Ascending aorta (tissue), 2 donors: ENCODE measurements at regions not wholly inside any gene's neighbourhood (a gene's known extent, or its start where the extent isn't known, plus 50 kb on each side); places are given as distances from the start of the nearest gene placed in this dataset.

Experiments
- DNase-seq, 2 donors: peaks; one replicate each; pipeline ENCODE4 v3.0.0-alpha.2; 2019; ENCODE audit warnings: low spot score in 2 of 2
- H3K27ac ChIP-seq, 2 donors: fragments of 200-600 bp; sonication (generic); one replicate each; pipeline ENCODE4 v1.5.1; 2016 to 2017; ENCODE audit warnings: mild to moderate bottlenecking in 1 of 2
- H3K27me3 ChIP-seq: fragments of 200-600 bp; sonication (generic); one replicate; pipeline ENCODE4 v1.5.1; 2017
- H3K36me3 ChIP-seq, 2 donors: fragments of 200-600 bp; sonication (generic); one replicate each; pipeline ENCODE4 v1.5.1; 2016
- H3K4me1 ChIP-seq, 2 donors: fragments of 200-600 bp; sonication (generic); one replicate each; pipeline ENCODE4 v1.5.1; 2016 to 2017; ENCODE audit warnings: mild to moderate bottlenecking in 1 of 2
- H3K4me3 ChIP-seq, 2 donors: fragments of 200-600 bp; sonication (generic); one replicate each; pipeline ENCODE4 v1.5.1; 2016 to 2017; ENCODE audit warnings: mild to moderate bottlenecking in 1 of 2
- H3K9me3 ChIP-seq, 2 donors: fragments of 200-600 bp; sonication (generic); one replicate each; pipeline ENCODE4 v1.5.1; 2016
- CTCF ChIP-seq, 3 experiments: fragments of 200-600 bp in 2 of 3; fragments of 450-650 bp in 1 of 3; sonication (generic) in 2 of 3; IDR thresholded peaks; one replicate each; pipeline ENCODE4 v1.5.1; 2016 to 2019; ENCODE audit warnings: antibody characterized with exemption in 3 of 3, mild to moderate bottlenecking in 1 of 3, moderate library complexity in 1 of 3
- intact Hi-C: fragments of 100-400 bp; cut with DNase I; formaldehyde crosslinking; loops from one replicate; pipeline ENCODE4 v1.15.1; 2023

DNA sequence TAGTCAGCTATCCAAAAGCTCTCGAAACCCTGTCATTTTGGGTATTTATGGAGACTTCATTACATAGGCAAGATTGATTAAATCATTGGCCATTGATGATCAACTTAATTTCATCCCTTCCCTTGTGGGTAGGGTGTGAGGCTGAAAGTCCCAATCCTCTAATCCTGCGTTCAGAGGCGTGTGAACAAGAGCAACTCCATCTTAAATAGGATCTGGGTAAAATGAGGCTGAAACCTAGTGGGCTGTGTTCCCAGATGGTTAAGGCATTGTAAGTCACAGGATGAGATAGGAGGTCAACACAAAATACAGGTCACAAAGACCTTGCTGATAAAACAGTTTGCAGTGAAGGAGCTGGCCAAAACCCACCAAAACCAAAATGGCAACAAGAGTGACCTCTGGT, 641.7 kb upstream of the GJE1 start:
- no peaks in the 10 kb centered on the region for H3K36me3 ChIP-seq
- no peak for DNase-seq

GRCh38 chr6:141488488-141488887, 644.2 kb upstream of the GJE1 start:
- Histone ChIP-seq H3K27me3 (no peaks in the 10 kb centered on the region), H3K36me3 (no peaks in the 10 kb centered on the region), H3K4me3 (no peak overlapping the region), H3K4me1 (no peaks in the 10 kb centered on the region), H3K9me3 (no peaks in the 10 kb centered on the region), H3K27ac (no peak overlapping the region)
- TF ChIP-seq CTCF (IDR thresholded peaks at IDR 0.05): no peak
- DNase-seq: no peak
- intact Hi-C loops: no loop called here

More for the DNA sequence above, 641.7 kb upstream of the GJE1 start:
- no peak overlapping the region for H3K4me3 ChIP-seq
- intact Hi-C loops: no loop called here
- H3K27me3 ChIP-seq: no peaks in the 10 kb centered on the region
- H3K9me3 ChIP-seq: no peaks in the 10 kb centered on the region
- no peak for TF ChIP-seq CTCF (IDR thresholded peaks at IDR 0.05)
- H3K4me1 ChIP-seq: no peaks in the 10 kb centered on the region
- H3K27ac ChIP-seq: no peak overlapping the region

GRCh38 chr6:141486942-141487341, 645.8 kb upstream of the GJE1 start:
- Histone ChIP-seq H3K27ac (no peak overlapping the region), H3K9me3 (no peaks in the 10 kb centered on the region), H3K36me3 (no peaks in the 10 kb centered on the region), H3K4me3 (no peak overlapping the region), H3K4me1 (no peaks in the 10 kb centered on the region), H3K27me3 (no peaks in the 10 kb centered on the region)
- DNase-seq: no peak
- TF ChIP-seq CTCF (IDR thresholded peaks at IDR 0.05): no peak
- intact Hi-C loops: no loop called here

DNA sequence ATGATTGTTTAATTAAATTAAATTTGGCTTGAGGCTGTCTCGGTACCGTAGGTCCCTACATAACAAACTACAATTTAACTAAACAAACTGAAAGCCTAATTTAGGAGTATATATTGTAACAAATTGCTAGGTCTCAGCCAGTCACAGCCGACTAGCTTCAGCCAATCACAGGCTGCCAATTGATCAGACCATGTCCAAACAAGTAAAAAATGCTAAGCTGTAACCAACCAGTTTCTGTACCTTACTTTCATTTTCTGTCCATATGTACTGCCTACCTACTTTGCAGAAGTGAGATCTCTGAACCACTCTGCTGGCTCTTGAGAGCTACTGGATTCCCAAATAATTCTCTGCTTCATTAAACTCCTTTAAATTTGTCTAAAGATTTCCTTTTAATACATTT, 648.0 kb upstream of the GJE1 start:
- no peak for DNase-seq
- Histone ChIP-seq H3K27ac (no peak overlapping the region), H3K4me3 (no peak overlapping the region), H3K9me3 (no peaks in the 10 kb centered on the region), H3K4me1 (no peaks in the 10 kb centered on the region), H3K27me3 (no peaks in the 10 kb centered on the region), H3K36me3 (no peaks in the 10 kb centered on the region)
- no peak for TF ChIP-seq CTCF (IDR thresholded peaks at IDR 0.05)
- intact Hi-C loops: no loop called here

DNA sequence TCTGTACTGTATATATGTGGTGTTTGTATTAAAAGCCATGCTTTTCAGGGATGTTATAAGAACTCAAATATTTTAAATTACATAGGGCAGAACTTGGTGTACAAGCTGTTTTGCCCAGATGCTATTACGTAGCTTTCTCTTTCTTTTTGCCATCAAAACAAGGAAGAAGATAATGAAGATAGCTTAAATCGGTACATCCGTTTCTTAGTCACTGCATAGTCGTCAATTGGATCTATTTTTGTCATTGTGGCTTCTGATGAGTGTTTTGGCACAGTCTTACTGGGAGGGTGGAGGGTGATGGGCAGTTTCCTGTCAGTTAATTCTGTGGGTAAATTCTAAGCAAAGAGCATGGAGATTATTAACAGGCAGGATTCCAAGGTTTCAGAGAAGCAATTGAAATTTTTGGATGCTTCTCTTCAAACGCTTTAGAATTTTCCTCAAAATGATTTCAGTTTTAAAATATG, 649.1 kb upstream of the GJE1 start:
- intact Hi-C loops: no loop called here
- peak overlapping the region; percentile 1 to 19 for H3K27ac ChIP-seq
- TF ChIP-seq CTCF (IDR thresholded peaks at IDR 0.05): no peak

More for the DNA sequence above, 649.1 kb upstream of the GJE1 start:
- Histone ChIP-seq H3K36me3 (no peaks in the 10 kb centered on the region), H3K4me1 (no peaks in the 10 kb centered on the region), H3K9me3 (no peaks in the 10 kb centered on the region), H3K27me3 (no peaks in the 10 kb centered on the region), H3K4me3 (peak overlapping the region; percentile 7 to 51)
- DNase-seq: peak in 1 of 2 donors; percentile 70
